ENCODE measurements at regions not wholly inside any gene's neighbourhood (a gene's known extent, or its start where the extent isn't known, plus 50 kb on each side); places are given as distances from the start of the nearest gene placed in this dataset.

- TF ChIP-seq, protein P1, sequence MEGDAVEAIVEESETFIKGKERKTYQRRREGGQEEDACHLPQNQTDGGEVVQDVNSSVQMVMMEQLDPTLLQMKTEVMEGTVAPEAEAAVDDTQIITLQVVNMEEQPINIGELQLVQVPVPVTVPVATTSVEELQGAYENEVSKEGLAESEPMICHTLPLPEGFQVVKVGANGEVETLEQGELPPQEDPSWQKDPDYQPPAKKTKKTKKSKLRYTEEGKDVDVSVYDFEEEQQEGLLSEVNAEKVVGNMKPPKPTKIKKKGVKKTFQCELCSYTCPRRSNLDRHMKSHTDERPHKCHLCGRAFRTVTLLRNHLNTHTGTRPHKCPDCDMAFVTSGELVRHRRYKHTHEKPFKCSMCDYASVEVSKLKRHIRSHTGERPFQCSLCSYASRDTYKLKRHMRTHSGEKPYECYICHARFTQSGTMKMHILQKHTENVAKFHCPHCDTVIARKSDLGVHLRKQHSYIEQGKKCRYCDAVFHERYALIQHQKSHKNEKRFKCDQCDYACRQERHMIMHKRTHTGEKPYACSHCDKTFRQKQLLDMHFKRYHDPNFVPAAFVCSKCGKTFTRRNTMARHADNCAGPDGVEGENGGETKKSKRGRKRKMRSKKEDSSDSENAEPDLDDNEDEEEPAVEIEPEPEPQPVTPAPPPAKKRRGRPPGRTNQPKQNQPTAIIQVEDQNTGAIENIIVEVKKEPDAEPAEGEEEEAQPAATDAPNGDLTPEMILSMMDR (IDR thresholded peaks at IDR 0.05): no peak
- TF ChIP-seq POLR2A (IDR thresholded peaks at IDR 0.05): no peak
Measured at GRCh38 chr2:160889439-160890170, 270.6 kb upstream of the TANK start.
